Glutamatergic neuron (in vitro differentiated cells): ENCODE measurements at regions not wholly inside any gene's neighbourhood (a gene's known extent, or its start where the extent isn't known, plus 50 kb on each side); places are given as distances from the start of the nearest gene placed in this dataset.

Experiments used
- DNase-seq: peaks from one replicate; pipeline ENCODE4 v3.0.0; 2022
- H3K27ac Mint-ChIP-seq: one replicate; pipeline ENCODE4 v1.8.0; 2020; ENCODE audit warnings: mild to moderate bottlenecking, mixed read lengths, inconsistent platforms; ENCODE audit not compliant: unreplicated experiment
- H3K27me3 Mint-ChIP-seq: one replicate; pipeline ENCODE4 v1.8.0; 2020; ENCODE audit warnings: mild to moderate bottlenecking, moderate library complexity, mixed read lengths, inconsistent platforms; ENCODE audit not compliant: unreplicated experiment
- H3K36me3 Mint-ChIP-seq: one replicate; pipeline ENCODE4 v1.8.0; 2020; ENCODE audit warnings: mild to moderate bottlenecking, mixed read lengths, inconsistent platforms; ENCODE audit not compliant: unreplicated experiment
- H3K4me1 Mint-ChIP-seq: one replicate; pipeline ENCODE4 v1.8.0; 2020; ENCODE audit warnings: mild to moderate bottlenecking, low read depth, mixed read lengths, inconsistent platforms; ENCODE audit not compliant: unreplicated experiment
- H3K4me3 Mint-ChIP-seq: one replicate; pipeline ENCODE4 v1.8.0; 2020; ENCODE audit warnings: mild to moderate bottlenecking, mixed read lengths, inconsistent platforms; ENCODE audit not compliant: unreplicated experiment
- H3K9me3 Mint-ChIP-seq: one replicate; pipeline ENCODE4 v1.8.0; 2020; ENCODE audit warnings: mild to moderate bottlenecking, moderate library complexity, mixed read lengths, inconsistent platforms; ENCODE audit not compliant: unreplicated experiment
- CTCF ChIP-seq: fragments of 200-600 bp; sonication (generic); IDR thresholded peaks from one replicate; pipeline ENCODE4 v1.5.0; 2021; ENCODE audit not compliant: partially characterized antibody, unreplicated experiment

GRCh38 chr22:49328118-49328475, 499.6 kb downstream of the BRD1 start:
- Mint-ChIP-seq H3K9me3 (peaks cover 33% of the 10 kb centered on the region), H3K27me3 (peaks cover 8% of the 10 kb centered on the region), H3K4me1 (no peaks in the 10 kb centered on the region), H3K4me3 (no peak overlapping the region), H3K27ac (no peak overlapping the region), H3K36me3 (peaks cover 14% of the 10 kb centered on the region)
- TF ChIP-seq CTCF: no peak
- no peak for DNase-seq

GRCh38 chr22:49327411-49328117, 500.1 kb downstream of the BRD1 start:
- no peak overlapping the region for H3K27ac Mint-ChIP-seq
- H3K27me3 Mint-ChIP-seq: peaks cover 9% of the 10 kb centered on the region
- DNase-seq: no peak
- peaks cover 36% of the 10 kb centered on the region for H3K9me3 Mint-ChIP-seq
- H3K36me3 Mint-ChIP-seq: peaks cover 16% of the 10 kb centered on the region
- no peak for TF ChIP-seq CTCF
- no peak overlapping the region for H3K4me3 Mint-ChIP-seq
- H3K4me1 Mint-ChIP-seq: no peaks in the 10 kb centered on the region

- Mint-ChIP-seq H3K9me3 (peaks cover 34% of the 10 kb centered on the region), H3K27ac (no peak overlapping the region), H3K4me1 (no peaks in the 10 kb centered on the region), H3K4me3 (no peak overlapping the region), H3K27me3 (peaks cover 9% of the 10 kb centered on the region), H3K36me3 (peaks cover 16% of the 10 kb centered on the region)
- TF ChIP-seq CTCF: no peak
- DNase-seq: no peak
Observed at GRCh38 chr22:49326558-49326957, 501.1 kb downstream of the BRD1 start.

GRCh38 chr22:49325531-49326395, 501.9 kb downstream of the BRD1 start:
- no peak overlapping the region for H3K4me3 Mint-ChIP-seq
- H3K27ac Mint-ChIP-seq: no peak overlapping the region
- TF ChIP-seq CTCF: no peak
- H3K36me3 Mint-ChIP-seq: peaks cover 12% of the 10 kb centered on the region
- H3K27me3 Mint-ChIP-seq: peaks cover 9% of the 10 kb centered on the region
- H3K4me1 Mint-ChIP-seq: no peaks in the 10 kb centered on the region
- DNase-seq: no peak
- H3K9me3 Mint-ChIP-seq: peaks cover 33% of the 10 kb centered on the region
